Common myeloid progenitor, CD34-positive (primary cell): ENCODE measurements at regions not wholly inside any gene's neighbourhood (a gene's known extent, or its start where the extent isn't known, plus 50 kb on each side); places are given as distances from the start of the nearest gene placed in this dataset.

Experiments
- CTCF ChIA-PET: fragments of 350-600 bp; sonication (Branson Sonifier 250); formaldehyde crosslinking; loops from one replicate; lab custom pipeline; 2021; ENCODE audit warnings: antibody characterized with exemption; lab: Charles Lee
- POLR2A ChIA-PET: fragments of 350-600 bp; sonication (Branson Sonifier 250); formaldehyde crosslinking; loops from one replicate; lab custom pipeline; 2021; ENCODE audit warnings: antibody characterized with exemption; lab: Charles Lee
- DNase-seq, 3 donors: peaks; one replicate each; pipeline versions ENCODE4 v3.0.0 to v3.0.0-alpha.2; 2013
- H3K27ac ChIP-seq, 2 experiments: 1 replicate in 1 of 2; 2 replicates in 1 of 2; pipeline ENCODE4 v1.7.0; 2013; ENCODE audit warnings: inconsistent platforms in 2 of 2, low read length in 2 of 2, mild to moderate bottlenecking in 2 of 2, low read depth in 1 of 2, moderate library complexity in 1 of 2; ENCODE audit not compliant: severe bottlenecking in 2 of 2, insufficient read depth in 1 of 2, poor library complexity in 1 of 2
- H3K27me3 ChIP-seq, 5 experiments: replicated peaks in 2 of 5; 1 replicate in 3 of 5; 2 replicates in 2 of 5; pipeline versions ENCODE4 v1.6.1 to v1.7.0; 2013; ENCODE audit warnings: low read length in 4 of 5, mild to moderate bottlenecking in 2 of 5, moderate library complexity in 2 of 5, inconsistent platforms in 1 of 5; ENCODE audit not compliant: insufficient read depth in 5 of 5, control insufficient read depth in 4 of 5
- H3K36me3 ChIP-seq, 4 experiments: 1 replicate in 2 of 4; 2 replicates in 2 of 4; pipeline versions ENCODE4 v1.6.1 to v1.7.0; 2013; ENCODE audit warnings: low read length in 3 of 4, control low read depth in 1 of 4, mild to moderate bottlenecking in 1 of 4; ENCODE audit not compliant: control insufficient read depth in 4 of 4, insufficient read depth in 4 of 4
- H3K4me1 ChIP-seq, 4 experiments: 1 replicate in 3 of 4; 2 replicates in 1 of 4; pipeline versions ENCODE4 v1.6.1 to v1.7.1; 2013; ENCODE audit warnings: low read length in 3 of 4, mild to moderate bottlenecking in 3 of 4, control low read depth in 1 of 4, inconsistent platforms in 1 of 4, moderate library complexity in 1 of 4; ENCODE audit not compliant: control insufficient read depth in 4 of 4, insufficient read depth in 4 of 4; ENCODE audit errors: control extremely low read depth in 1 of 4
- H3K4me3 ChIP-seq, 7 experiments: 1 replicate in 4 of 7; 2 replicates in 3 of 7; pipeline versions ENCODE4 v1.5.1 to v1.7.0; 2013; ENCODE audit warnings: mild to moderate bottlenecking in 7 of 7, low read length in 6 of 7, moderate library complexity in 6 of 7, inconsistent platforms in 2 of 7, low read depth in 2 of 7, control low read depth in 1 of 7; ENCODE audit not compliant: insufficient read depth in 4 of 7, control insufficient read depth in 1 of 7; ENCODE audit errors: extremely low read depth in 1 of 7
- H3K9me3 ChIP-seq, 5 experiments: 1 replicate in 4 of 5; 2 replicates in 1 of 5; pipeline versions ENCODE4 v1.6.1 to v1.7.1; 2013; ENCODE audit warnings: low read length in 4 of 5, mild to moderate bottlenecking in 2 of 5, inconsistent platforms in 1 of 5, low read depth in 1 of 5, moderate library complexity in 1 of 5; ENCODE audit not compliant: control insufficient read depth in 4 of 5, insufficient read depth in 2 of 5; ENCODE audit errors: control extremely low read depth in 1 of 5
- WGBS: methylation state at CpG from one replicate; pipeline ENCODE4 v1.1.5; 2013; ENCODE audit not compliant: insufficient coverage; 5-methylcytosine and 5-hydroxymethylcytosine counted together

- Histone ChIP-seq H3K9me3 (no peaks in the 10 kb centered on the region), H3K27ac (no peak overlapping the region), H3K4me1 (no peaks in the 10 kb centered on the region), H3K4me3 (no peak overlapping the region), H3K36me3 (peaks cover 9 to 61% (median 30%) of the 10 kb centered on the region in 4 experiments), H3K27me3 (no peaks in the 10 kb centered on the region)
- ChIA-PET POLR2A (interaction anchor here (0.5 to 1.0 kb wide), 2 partner anchors 45 to 71 kb away, joined by 3 read pairs; partner anchors contain the start of gene SYNE3), CTCF (interaction anchor here (0.6 to 15.6 kb wide), 15 partner anchors 8 to 368 kb away, joined by 3 to 259 read pairs (median 6); partner anchors contain the start of gene SYNE3)
- DNase-seq: no peak
- 90% methylated on average over 3 of the region's 3 CpGs for WGBS
Measured at GRCh38 chr14:95445161-95445560, 71.3 kb downstream of the SYNE3 start.

- peaks cover 9 to 60% (median 27%) of the 10 kb centered on the region in 4 experiments for H3K36me3 ChIP-seq
Measured at GRCh38 chr14:95444132-95445129, 72.0 kb downstream of the SYNE3 start.

GRCh38 chr14:95442633-95443021 is 73.8 kb downstream of the SYNE3 start:
- peak; percentile 64 to 82 (median 76) for DNase-seq
- H3K9me3 ChIP-seq: no peaks in the 10 kb centered on the region
- POLR2A ChIA-PET: no interaction called here
- H3K4me3 ChIP-seq: no peak overlapping the region
- H3K4me1 ChIP-seq: no peaks in the 10 kb centered on the region
- H3K36me3 ChIP-seq: peaks cover 15 to 62% (median 26%) of the 10 kb centered on the region in 4 experiments
- CTCF ChIA-PET: interaction anchor here (0.8 to 15.6 kb wide), 18 partner anchors 8 to 116 kb away, joined by 3 to 259 read pairs (median 6); partner anchors contain the start of gene GLRX5
- WGBS: 50% methylated on average over 5 of the region's 5 CpGs
- no peaks in the 10 kb centered on the region for H3K27me3 ChIP-seq
- H3K27ac ChIP-seq: no peak overlapping the region

More at GRCh38 chr14:95444132-95445129, 72.0 kb downstream of the SYNE3 start:
- Histone ChIP-seq H3K9me3 (no peaks in the 10 kb centered on the region), H3K4me1 (no peaks in the 10 kb centered on the region), H3K27me3 (no peaks in the 10 kb centered on the region), H3K4me3 (no peak overlapping the region), H3K27ac (no peak overlapping the region)
- DNase-seq: no peak
- WGBS: 97% methylated on average over 13 of the region's 16 CpGs
- CTCF ChIA-PET: interaction anchor here (0.6 to 15.6 kb wide), 16 partner anchors 8 to 367 kb away, joined by 3 to 259 read pairs (median 6); partner anchors contain the start of gene GLRX5
- POLR2A ChIA-PET: interaction anchor here (1.0 kb wide), 1 partner anchor 72 kb away, joined by 3 read pairs; the partner anchor contains the start of gene SYNE3

GRCh38 chr14:95442016-95442632 is 74.3 kb downstream of the SYNE3 start:
- CTCF ChIA-PET: interaction anchor here (0.8 to 15.6 kb wide), 18 partner anchors 9 to 117 kb away, joined by 3 to 259 read pairs (median 6); partner anchors contain the start of gene GLRX5
- 17% methylated on average over 1 of the region's 6 CpGs for WGBS
- DNase-seq: no peak
- H3K27me3 ChIP-seq: no peaks in the 10 kb centered on the region
- H3K4me1 ChIP-seq: no peaks in the 10 kb centered on the region
- H3K36me3 ChIP-seq: peaks cover 13 to 63% (median 29%) of the 10 kb centered on the region in 4 experiments
- POLR2A ChIA-PET: no interaction called here
- no peaks in the 10 kb centered on the region for H3K9me3 ChIP-seq
- H3K27ac ChIP-seq: no peak overlapping the region
- H3K4me3 ChIP-seq: no peak overlapping the region

- H3K9me3 ChIP-seq: peaks cover 0 to 4% (median 3%) of the 10 kb centered on the region in 5 experiments
- H3K27ac ChIP-seq: no peak overlapping the region
- no peaks in the 10 kb centered on the region for H3K4me1 ChIP-seq
- ChIA-PET CTCF (interaction anchor here (0.6 to 15.6 kb wide), 10 partner anchors 9 to 322 kb away, joined by 3 to 259 read pairs (median 4); partner anchors contain the start of gene SYNE3), POLR2A (no interaction called here)
- H3K27me3 ChIP-seq: no peaks in the 10 kb centered on the region
- H3K4me3 ChIP-seq: no peak overlapping the region
- no peak for DNase-seq
- peaks cover 20 to 68% (median 36%) of the 10 kb centered on the region in 4 experiments for H3K36me3 ChIP-seq
- 78% methylated on average over 1 of the region's 2 CpGs for WGBS
Measured at GRCh38 chr14:95440951-95441350, 75.5 kb downstream of the SYNE3 start.

- peaks cover 20 to 68% (median 38%) of the 10 kb centered on the region in 4 experiments for H3K36me3 ChIP-seq
- no peak overlapping the region for H3K4me3 ChIP-seq
- no peaks in the 10 kb centered on the region for H3K27me3 ChIP-seq
- no peak overlapping the region for H3K27ac ChIP-seq
- peaks cover 0 to 8% (median 5%) of the 10 kb centered on the region in 5 experiments for H3K9me3 ChIP-seq
- ChIA-PET CTCF (interaction anchor here (0.7 to 15.6 kb wide), 9 partner anchors 8 to 96 kb away, joined by 3 to 259 read pairs (median 5); partner anchors contain the start of gene SYNE3), POLR2A (no interaction called here)
- no peaks in the 10 kb centered on the region for H3K4me1 ChIP-seq
- DNase-seq: no peak
- WGBS: 92% methylated on average over 5 of the region's 5 CpGs
Measured at GRCh38 chr14:95440496-95440895, 76.0 kb downstream of the SYNE3 start.
